ENCODE measurements at regions not wholly inside any gene's neighbourhood (a gene's known extent, or its start where the extent isn't known, plus 50 kb on each side); places are given as distances from the start of the nearest gene placed in this dataset.

DNA sequence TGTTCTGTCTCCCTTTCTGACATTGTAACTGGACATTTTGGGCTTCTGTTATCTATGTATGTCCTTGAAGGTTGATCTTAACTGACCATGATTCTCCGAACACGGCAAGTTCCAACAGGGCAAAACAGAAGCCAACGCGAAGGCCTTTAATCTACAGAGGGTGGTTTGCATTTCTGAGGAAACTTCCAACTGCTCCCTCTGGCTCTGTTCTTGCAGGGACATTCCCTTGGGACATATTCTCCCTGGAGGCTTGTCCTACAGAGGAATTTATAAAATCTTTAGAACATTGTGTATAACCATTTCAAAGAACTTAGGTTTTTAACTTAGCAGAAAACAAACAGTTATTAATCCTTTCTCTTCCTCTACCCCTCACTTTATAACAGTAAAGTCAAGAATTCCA lies 189.0 kb upstream of the CDYL start:
- DNase-seq: no peak

DNA sequence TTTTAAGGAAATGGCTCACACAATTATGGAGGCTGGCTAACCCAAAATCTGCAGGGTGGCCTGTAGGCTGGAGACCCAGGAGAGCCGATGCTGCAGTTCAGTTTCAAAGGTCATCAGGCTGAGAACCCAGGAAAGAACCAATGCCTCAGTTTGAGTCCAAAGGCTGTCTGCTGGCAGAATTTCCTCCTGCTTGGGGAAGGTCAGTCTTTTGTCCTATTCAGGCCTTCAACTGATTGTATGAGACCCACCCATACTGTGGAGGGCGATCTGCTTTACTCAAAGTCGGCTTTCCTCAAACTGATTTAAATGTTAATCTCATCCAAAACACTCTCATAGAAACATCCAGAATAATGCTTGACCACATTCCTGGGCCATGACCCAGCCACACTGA lies 189.7 kb upstream of the CDYL start:
- DNase-seq: no peak

- no peak for DNase-seq
Measured at GRCh38 chr6:4585682-4586468, 190.3 kb upstream of the CDYL start.

GRCh38 chr6:4584801-4585200 lies 191.4 kb upstream of the CDYL start:
- DNase-seq: no peak

GRCh38 chr6:4582506-4583417 lies 193.4 kb upstream of the CDYL start:
- DNase-seq: no peak

- no peak for DNase-seq
Measured at GRCh38 chr6:4581468-4582385, 194.5 kb upstream of the CDYL start.

DNA sequence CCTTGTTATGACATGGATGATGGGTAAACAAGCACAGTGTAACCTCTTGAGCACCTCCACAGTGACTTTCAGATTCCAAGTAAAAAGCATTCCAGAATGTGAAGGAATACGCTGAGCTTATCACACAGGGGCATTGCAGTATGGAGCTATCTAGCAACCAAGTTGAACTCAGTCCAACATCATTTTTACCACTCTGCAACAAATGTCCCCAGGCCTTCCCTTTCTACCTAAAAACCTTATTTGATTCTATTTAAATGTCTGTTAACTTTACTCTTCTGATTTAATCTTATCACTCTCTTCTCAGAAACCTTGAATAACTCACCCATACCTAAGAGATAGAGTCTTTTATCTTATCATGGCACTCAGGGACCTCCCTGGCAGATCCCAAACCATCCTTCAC lies 195.8 kb upstream of the CDYL start:
- DNase-seq: no peak

DNA sequence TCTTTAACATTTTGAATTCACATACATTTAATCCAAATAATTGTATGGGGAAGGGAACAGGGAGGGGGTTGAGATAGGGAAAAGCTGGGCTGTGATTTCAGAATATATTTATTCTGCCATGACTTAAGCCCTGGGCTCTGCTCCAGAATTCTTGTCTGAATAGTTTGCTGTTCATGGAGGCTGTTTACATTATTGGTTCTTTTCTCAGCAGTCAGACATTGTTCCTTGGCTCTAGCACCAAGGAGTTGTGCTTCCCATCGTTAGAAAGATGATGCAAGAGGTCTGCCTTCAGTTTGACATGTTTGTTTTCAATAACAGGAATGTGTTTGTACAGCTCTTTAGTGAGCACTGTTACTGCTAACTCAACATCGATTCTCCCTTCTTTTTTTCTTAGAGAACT lies 198.8 kb upstream of the CDYL start:
- no peak for DNase-seq

DNA sequence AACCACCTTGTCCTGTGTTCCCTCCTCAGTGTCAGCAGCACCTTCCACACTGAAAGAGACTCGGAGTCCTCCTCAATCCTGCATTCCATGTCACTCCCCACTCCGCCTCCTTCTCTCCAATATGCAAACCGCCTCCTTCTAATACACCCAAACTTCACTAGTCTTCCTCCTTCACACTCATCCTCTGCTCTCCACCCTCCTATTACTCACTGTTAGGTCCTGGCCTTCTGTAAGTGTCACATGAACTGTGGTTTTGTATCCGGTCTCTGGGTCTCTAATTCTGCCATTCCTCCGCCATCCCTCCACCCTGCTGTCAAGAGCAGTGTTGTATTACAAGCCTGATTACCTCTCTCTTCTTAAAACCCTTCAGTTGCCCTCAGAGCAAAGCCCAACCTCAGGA lies 200.5 kb upstream of the CDYL start:
- no peak for DNase-seq

DNA sequence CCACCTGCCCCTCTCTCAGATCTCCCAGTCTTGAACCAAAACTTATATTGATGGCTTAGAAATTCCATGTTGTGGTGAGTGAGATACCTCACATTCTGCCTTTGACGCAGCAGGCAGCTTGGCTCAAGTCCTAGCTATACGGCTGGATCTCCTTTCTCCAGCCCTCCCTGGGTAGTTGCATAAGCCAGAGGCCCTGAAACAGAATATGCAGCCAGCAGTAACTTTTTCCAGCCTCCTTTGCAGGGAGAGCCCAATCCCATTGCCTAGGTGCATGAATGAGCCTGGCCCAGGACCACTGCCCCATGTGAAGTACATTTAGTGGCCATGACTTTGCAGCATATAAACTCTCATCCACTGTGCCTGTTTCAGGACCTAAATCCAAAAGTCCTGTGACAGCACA lies 202.2 kb upstream of the CDYL start:
- DNase-seq: no peak

GRCh38 chr6:4571011-4571410 lies 205.2 kb upstream of the CDYL start:
- no peak for DNase-seq

- no peak for DNase-seq
Measured at GRCh38 chr6:4568138-4568537, 208.1 kb upstream of the CDYL start.

GRCh38 chr6:4567141-4567540 lies 209.1 kb upstream of the CDYL start:
- no peak for DNase-seq

- no peak for DNase-seq
Measured at GRCh38 chr6:4565301-4566250, 210.6 kb upstream of the CDYL start.

DNA sequence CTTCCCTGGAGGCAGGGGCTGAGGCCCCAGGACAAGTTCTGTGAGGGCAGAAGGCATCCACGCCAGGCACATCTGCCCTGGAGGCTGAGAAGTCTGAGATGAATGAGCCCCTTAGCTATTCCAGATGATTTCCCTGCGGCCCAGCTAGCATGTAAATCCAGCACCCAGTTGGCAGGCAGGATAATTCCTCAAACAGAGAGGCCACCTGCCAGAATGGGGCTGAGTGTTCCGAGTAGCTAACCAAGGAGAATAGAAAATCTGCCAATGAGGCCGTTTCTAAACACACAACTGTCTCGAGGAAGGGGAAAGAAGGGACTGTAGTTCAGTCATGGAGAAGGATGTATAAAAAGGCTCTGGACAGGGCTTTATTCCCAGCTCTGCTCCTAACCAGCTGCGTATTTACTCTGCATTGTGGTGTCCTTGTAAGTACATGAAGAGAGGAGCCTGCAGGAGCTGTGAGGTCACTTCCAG lies 211.4 kb upstream of the CDYL start:
- DNase-seq: peak; percentile 17

GRCh38 chr6:4563877-4564276 lies 212.3 kb upstream of the CDYL start:
- DNase-seq: no peak

DNA sequence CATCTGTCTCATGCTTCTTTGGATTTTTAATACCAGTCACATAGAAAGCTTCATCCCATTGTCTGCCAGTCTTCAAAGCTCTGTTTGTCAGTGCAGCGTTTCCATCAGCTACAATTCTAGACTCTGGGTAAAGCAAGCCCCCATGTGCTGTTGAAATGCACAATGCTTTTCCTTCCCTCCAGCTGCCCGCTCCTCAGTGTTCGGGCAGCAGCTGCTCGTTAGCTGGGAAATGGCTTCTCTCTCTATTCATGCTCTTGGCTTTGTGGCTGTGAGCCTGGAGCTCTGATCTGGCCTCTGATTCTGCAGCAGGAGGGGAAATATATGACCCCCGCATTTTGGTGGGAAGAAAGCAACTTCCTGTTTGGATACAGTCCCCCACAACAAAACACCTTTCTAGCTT lies 213.0 kb upstream of the CDYL start:
- DNase-seq: no peak

DNA sequence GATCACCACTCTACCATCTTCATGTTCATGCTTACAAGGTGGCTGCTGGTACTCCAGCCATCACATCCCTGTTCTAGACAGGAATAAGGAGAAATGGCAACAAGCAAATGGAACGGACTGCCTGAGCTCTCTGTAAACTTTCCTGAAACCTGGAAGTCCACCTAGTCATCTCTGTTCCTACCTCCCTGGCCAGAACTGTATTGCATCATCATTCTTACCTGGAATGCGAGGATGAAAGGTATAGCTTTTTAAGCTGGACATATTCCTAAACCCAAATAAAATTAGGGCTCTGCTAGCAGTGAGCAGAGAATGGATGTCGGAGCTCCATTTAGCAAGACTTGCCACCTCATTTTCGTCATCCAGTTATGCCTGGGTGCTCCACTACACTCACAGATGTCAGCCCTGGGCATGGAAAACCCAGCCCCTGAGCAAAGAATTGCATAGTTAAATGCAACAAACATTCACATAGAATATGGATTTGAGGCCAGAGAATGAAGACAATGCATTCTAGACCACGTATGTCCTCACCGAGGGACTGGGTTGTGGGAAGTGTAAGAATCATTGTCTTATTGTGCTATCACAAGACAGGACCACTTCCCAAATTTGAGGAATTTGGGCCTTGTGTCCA lies 214.3 kb upstream of the CDYL start:
- no peak for DNase-seq

GRCh38 chr6:4561078-4561435 lies 215.1 kb upstream of the CDYL start:
- DNase-seq: no peak

DNA sequence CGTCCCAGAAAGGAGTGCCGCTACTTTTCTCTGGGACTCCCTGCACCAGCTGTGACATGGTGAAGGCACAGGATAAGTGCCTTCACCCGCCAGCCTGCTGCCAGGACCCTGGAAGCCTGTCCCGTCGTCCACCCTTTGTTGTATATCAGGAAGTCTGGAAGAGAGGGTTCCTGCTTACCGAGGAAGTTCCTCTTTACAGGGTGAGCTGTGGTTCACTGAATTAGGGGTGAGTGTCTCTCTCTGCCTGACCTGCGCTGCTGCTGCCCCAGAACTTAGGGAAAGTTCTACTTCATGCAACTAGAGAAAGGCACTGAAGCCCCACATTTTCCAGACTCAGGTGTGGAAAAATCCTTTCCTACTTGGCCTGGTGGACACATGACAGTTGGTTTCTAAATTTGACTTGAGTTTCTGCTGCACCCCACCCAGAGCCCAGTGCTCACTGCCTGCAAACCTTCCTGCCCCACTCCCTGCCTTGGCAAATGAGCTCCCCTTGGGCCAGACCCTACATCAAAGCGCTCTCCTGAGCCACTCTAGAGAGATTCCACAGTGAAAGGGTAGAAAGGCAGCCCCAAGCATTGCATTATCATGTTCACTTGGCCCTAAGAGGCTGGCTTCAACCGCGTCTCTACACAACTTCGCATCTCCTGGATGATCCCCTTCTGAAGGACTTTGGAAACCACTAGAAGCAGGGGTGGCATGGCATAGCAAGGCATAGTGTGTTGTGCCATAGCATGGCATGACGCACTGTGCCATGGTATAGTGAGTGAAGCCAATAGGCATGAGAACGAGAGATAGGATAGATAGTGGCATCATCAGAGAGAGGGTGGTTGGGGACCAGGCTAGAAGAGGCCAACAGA lies 215.8 kb upstream of the CDYL start:
- no peak for DNase-seq

Data from occipital lobe (tissue), 1 donor.